ENCODE measurements at regions not wholly inside any gene's neighbourhood (a gene's known extent, or its start where the extent isn't known, plus 50 kb on each side); places are given as distances from the start of the nearest gene placed in this dataset.
A peak's percentile ranks its signal among the peaks of the same experiment; 100 is the strongest.
"Not testable (repeated sequence)": the region's sequence is repeated elsewhere in the genome, so short reads cannot be mapped to it uniquely, and the experiment has no call there.

- H3K27me3 ChIP-seq (ENCODE audit: control insufficient read depth in 4 of 4, insufficient read depth in 4 of 4, low read length in 3 of 4), result no peaks in the 10 kb centered on the region
- no peak overlapping the region for H3K4me3 ChIP-seq (ENCODE audit: low read depth in 1 of 3, low read length in 3 of 3)
- no peaks in the 10 kb centered on the region for H3K9me3 ChIP-seq (ENCODE audit: control insufficient read depth in 4 of 4, low read length in 3 of 4)
- no peak for TF ChIP-seq NR2F2 (IDR thresholded peaks at IDR 0.05)
- TF ChIP-seq HNF4A (conservative IDR thresholded peaks at IDR 0.05), result peak in 1 of 2 donors; percentile 15
- TF ChIP-seq RXRA (IDR thresholded peaks at IDR 0.05), result peak in 1 of 2 donors; percentile 98
- no peak overlapping the region for H3K9ac ChIP-seq (ENCODE audit: low read depth in 1 of 2, low read length in 2 of 2)
- DNase-seq (ENCODE audit: low spot score), result no peak
- peaks cover 0 to 3% (median 0%) of the 10 kb centered on the region in 4 donors for H3K4me1 ChIP-seq (ENCODE audit: control insufficient read depth in 4 of 4, insufficient read depth in 4 of 4, low read length in 3 of 4)
- no peak overlapping the region for H3K27ac ChIP-seq (ENCODE audit: low read depth in 1 of 2, low read length in 2 of 2)
- no peaks in the 10 kb centered on the region for H3K36me3 ChIP-seq (ENCODE audit: control insufficient read depth in 4 of 4, insufficient read depth in 3 of 4, low read depth in 1 of 4, low read length in 3 of 4)
- WGBS, result 87% methylated on average over 6 of the region's 6 CpGs
Observed at GRCh38 chr14:105602799-105603793, 76.7 kb downstream of the TMEM121 start.

- not testable (repeated sequence) for H3K27me3 ChIP-seq (ENCODE audit: control insufficient read depth in 4 of 4, insufficient read depth in 4 of 4, low read length in 3 of 4); H3K27ac ChIP-seq (ENCODE audit: low read depth in 1 of 2, low read length in 2 of 2); DNase-seq (ENCODE audit: low spot score); H3K4me1 ChIP-seq (ENCODE audit: control insufficient read depth in 4 of 4, insufficient read depth in 4 of 4, low read length in 3 of 4); H3K4me3 ChIP-seq (ENCODE audit: low read depth in 1 of 3, low read length in 3 of 3); H3K9me3 ChIP-seq (ENCODE audit: control insufficient read depth in 4 of 4, low read length in 3 of 4); H3K9ac ChIP-seq (ENCODE audit: low read depth in 1 of 2, low read length in 2 of 2); H3K36me3 ChIP-seq (ENCODE audit: control insufficient read depth in 4 of 4, insufficient read depth in 3 of 4, low read depth in 1 of 4, low read length in 3 of 4)
- WGBS, result 86% methylated on average over 28 of the region's 32 CpGs
Observed at GRCh38 chr14:105604531-105605463, 78.4 kb downstream of the TMEM121 start.

- DNase-seq (ENCODE audit: low spot score), result peak; percentile 13
- no peak overlapping the region for H3K4me3 ChIP-seq (ENCODE audit: low read depth in 1 of 3, low read length in 3 of 3)
- peaks cover 0 to 3% (median 0%) of the 10 kb centered on the region in 4 donors for H3K4me1 ChIP-seq (ENCODE audit: control insufficient read depth in 4 of 4, insufficient read depth in 4 of 4, low read length in 3 of 4)
- H3K27me3 ChIP-seq (ENCODE audit: control insufficient read depth in 4 of 4, insufficient read depth in 4 of 4, low read length in 3 of 4), result no peaks in the 10 kb centered on the region
- TF ChIP-seq FOXA2 (IDR thresholded peaks at IDR 0.05) (no peak), GABPA (IDR thresholded peaks at IDR 0.05 in 1 of 2, conservative IDR thresholded peaks at IDR 0.05 in 1 of 2) (no peak), JUND (IDR thresholded peaks at IDR 0.05) (no peak), RAD21 (IDR thresholded peaks at IDR 0.05) (no peak), ATF3 (IDR thresholded peaks at IDR 0.05) (no peak), NR2F2 (IDR thresholded peaks at IDR 0.05) (no peak), MAX (IDR thresholded peaks at IDR 0.05) (no peak), HNF4G (IDR thresholded peaks at IDR 0.05) (no peak), FOXA1 (IDR thresholded peaks at IDR 0.05) (no peak)
- H3K36me3 ChIP-seq (ENCODE audit: control insufficient read depth in 4 of 4, insufficient read depth in 3 of 4, low read depth in 1 of 4, low read length in 3 of 4), result no peaks in the 10 kb centered on the region
- H3K27ac ChIP-seq (ENCODE audit: low read depth in 1 of 2, low read length in 2 of 2), result no peak overlapping the region
- WGBS, result 87% methylated on average over 24 of the region's 24 CpGs
- no peak overlapping the region for H3K9ac ChIP-seq (ENCODE audit: low read depth in 1 of 2, low read length in 2 of 2)
- no peaks in the 10 kb centered on the region for H3K9me3 ChIP-seq (ENCODE audit: control insufficient read depth in 4 of 4, low read length in 3 of 4)
Observed at GRCh38 chr14:105605464-105606304, 79.3 kb downstream of the TMEM121 start.

GRCh38 chr14:105606305-105606975 lies 80.1 kb downstream of the TMEM121 start:
- not testable (repeated sequence) for DNase-seq (ENCODE audit: low spot score); H3K4me1 ChIP-seq (ENCODE audit: control insufficient read depth in 4 of 4, insufficient read depth in 4 of 4, low read length in 3 of 4); H3K9ac ChIP-seq (ENCODE audit: low read depth in 1 of 2, low read length in 2 of 2); H3K36me3 ChIP-seq (ENCODE audit: control insufficient read depth in 4 of 4, insufficient read depth in 3 of 4, low read depth in 1 of 4, low read length in 3 of 4); H3K27me3 ChIP-seq (ENCODE audit: control insufficient read depth in 4 of 4, insufficient read depth in 4 of 4, low read length in 3 of 4); H3K9me3 ChIP-seq (ENCODE audit: control insufficient read depth in 4 of 4, low read length in 3 of 4); H3K27ac ChIP-seq (ENCODE audit: low read depth in 1 of 2, low read length in 2 of 2); H3K4me3 ChIP-seq (ENCODE audit: low read depth in 1 of 3, low read length in 3 of 3)
- WGBS, result 80% methylated on average over 15 of the region's 15 CpGs

GRCh38 chr14:105607025-105607424 lies 80.6 kb downstream of the TMEM121 start:
- DNase-seq (ENCODE audit: low spot score), result not testable (repeated sequence)

More at GRCh38 chr14:105607025-105607424, 80.6 kb downstream of the TMEM121 start:
- H3K9me3 ChIP-seq (ENCODE audit: control insufficient read depth in 4 of 4, low read length in 3 of 4); H3K4me1 ChIP-seq (ENCODE audit: control insufficient read depth in 4 of 4, insufficient read depth in 4 of 4, low read length in 3 of 4); H3K27me3 ChIP-seq (ENCODE audit: control insufficient read depth in 4 of 4, insufficient read depth in 4 of 4, low read length in 3 of 4); H3K4me3 ChIP-seq (ENCODE audit: low read depth in 1 of 3, low read length in 3 of 3); H3K27ac ChIP-seq (ENCODE audit: low read depth in 1 of 2, low read length in 2 of 2); H3K9ac ChIP-seq (ENCODE audit: low read depth in 1 of 2, low read length in 2 of 2); H3K36me3 ChIP-seq (ENCODE audit: control insufficient read depth in 4 of 4, insufficient read depth in 3 of 4, low read depth in 1 of 4, low read length in 3 of 4): not testable (repeated sequence)
- WGBS, result 81% methylated on average over 15 of the region's 16 CpGs
